GM12865 (cell line): ENCODE measurements at regions not wholly inside any gene's neighbourhood (a gene's known extent, or its start where the extent isn't known, plus 50 kb on each side); places are given as distances from the start of the nearest gene placed in this dataset.

ENCODE experiments used
- DNase-seq: peaks from one replicate; pipeline ENCODE4 v3.0.0; 2010; ENCODE audit warnings: low read depth
- H3K4me3 ChIP-seq: 2 replicates; pipeline ENCODE4 v1.5.1; 2011; ENCODE audit warnings: mild to moderate bottlenecking, low read depth, low read length, control low read depth
- CTCF ChIP-seq: IDR thresholded peaks from 2 replicates; pipeline ENCODE4 v1.5.1; 2011; ENCODE audit warnings: low read length, control low read depth, low read depth, inconsistent platforms; ENCODE audit not compliant: insufficient read depth; ENCODE audit errors: missing control alignments

- no peak for DNase-seq
- no peak for TF ChIP-seq CTCF
- H3K4me3 ChIP-seq, result no peak overlapping the region
Observed at GRCh38 chr5:44622331-44622730, 186.4 kb upstream of the MRPS30 start.

- no peak for DNase-seq
Observed at GRCh38 chr5:44619875-44620610, 188.7 kb upstream of the MRPS30 start.

GRCh38 chr5:44614845-44615244 lies 193.9 kb upstream of the MRPS30 start:
- no peak overlapping the region for H3K4me3 ChIP-seq
- no peak for TF ChIP-seq CTCF
- DNase-seq, result no peak

More at GRCh38 chr5:44619875-44620610, 188.7 kb upstream of the MRPS30 start:
- H3K4me3 ChIP-seq, result no peak overlapping the region
- TF ChIP-seq CTCF, result no peak

GRCh38 chr5:44613936-44614335 lies 194.8 kb upstream of the MRPS30 start:
- no peak overlapping the region for H3K4me3 ChIP-seq
- DNase-seq, result no peak
- no peak for TF ChIP-seq CTCF

- no peak for TF ChIP-seq CTCF
- no peak overlapping the region for H3K4me3 ChIP-seq
- DNase-seq, result no peak
Observed at GRCh38 chr5:44605926-44606325, 202.8 kb upstream of the MRPS30 start.

GRCh38 chr5:44603496-44604272 lies 205.1 kb upstream of the MRPS30 start:
- peak; percentile 10 for TF ChIP-seq CTCF
- DNase-seq, result peak; percentile 1
- no peak overlapping the region for H3K4me3 ChIP-seq
